Middle frontal gyrus (tissue), 1 donor: ENCODE measurements at regions not wholly inside any gene's neighbourhood (a gene's known extent, or its start where the extent isn't known, plus 50 kb on each side); places are given as distances from the start of the nearest gene placed in this dataset.
A peak's percentile ranks its signal among the peaks of the same experiment; 100 is the strongest.

Source experiments
- DNase-seq: peaks from one replicate; pipeline ENCODE4 v3.0.0-alpha.2; 2015; ENCODE audit warnings: low spot score; ENCODE audit errors: extremely low spot score

DNA sequence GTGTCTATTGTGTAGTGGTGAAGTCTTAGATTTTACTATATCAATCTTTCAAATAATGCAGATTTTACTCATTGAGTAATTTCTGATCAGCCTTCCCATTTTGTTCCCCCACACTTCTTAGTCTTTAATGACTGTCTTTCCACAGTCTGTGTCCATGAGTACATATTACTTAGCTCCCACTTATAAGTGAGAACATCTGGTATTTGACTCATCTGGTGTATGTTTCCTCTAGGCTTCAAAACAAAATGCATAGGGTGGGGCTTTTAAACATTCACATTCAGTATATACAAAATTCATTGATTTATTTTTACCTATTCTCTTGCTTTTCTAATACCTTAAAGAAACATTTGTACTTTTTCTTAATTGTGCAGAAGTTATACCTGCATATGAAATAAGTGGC lies 513.0 kb downstream of the MTRR start:
- no peak for DNase-seq

DNA sequence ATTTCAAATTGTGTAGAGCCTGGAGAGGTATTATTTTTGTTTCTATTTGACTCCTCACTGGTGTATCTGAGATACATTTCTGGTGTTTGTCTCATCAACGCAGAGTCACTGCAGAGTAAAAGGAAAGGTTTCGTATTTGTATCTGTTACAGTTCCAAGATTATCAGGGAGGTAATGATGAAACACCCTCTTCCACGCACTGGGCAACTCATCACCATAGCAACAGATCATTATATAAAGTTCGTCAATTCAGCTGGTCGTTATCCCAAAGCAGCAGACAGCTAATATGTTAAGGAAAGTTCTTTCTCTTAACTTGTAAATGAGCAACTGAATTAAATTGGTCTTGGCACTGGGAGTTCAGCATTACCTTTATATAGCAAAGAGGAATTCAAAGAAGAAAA lies 513.5 kb downstream of the MTRR start:
- DNase-seq: no peak

DNA sequence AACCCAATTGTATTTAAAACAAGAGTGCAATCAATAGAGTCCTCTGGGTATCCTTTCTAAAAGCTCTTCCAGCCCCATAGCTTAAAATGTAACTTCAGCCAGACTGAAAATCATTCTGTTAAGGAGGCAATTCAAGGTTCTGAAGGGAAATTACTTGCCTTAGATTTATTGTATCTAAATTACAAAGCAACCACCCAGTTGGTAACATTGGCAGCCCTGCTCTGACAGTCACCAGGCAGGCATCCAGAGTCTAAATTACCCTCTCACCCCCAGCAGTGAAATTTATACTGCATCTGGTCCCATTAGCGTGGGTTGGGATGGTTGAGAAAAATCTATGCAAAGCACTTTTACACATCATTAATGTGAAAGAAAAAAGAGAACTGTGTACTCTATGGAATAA lies 514.7 kb downstream of the MTRR start:
- DNase-seq: no peak

DNA sequence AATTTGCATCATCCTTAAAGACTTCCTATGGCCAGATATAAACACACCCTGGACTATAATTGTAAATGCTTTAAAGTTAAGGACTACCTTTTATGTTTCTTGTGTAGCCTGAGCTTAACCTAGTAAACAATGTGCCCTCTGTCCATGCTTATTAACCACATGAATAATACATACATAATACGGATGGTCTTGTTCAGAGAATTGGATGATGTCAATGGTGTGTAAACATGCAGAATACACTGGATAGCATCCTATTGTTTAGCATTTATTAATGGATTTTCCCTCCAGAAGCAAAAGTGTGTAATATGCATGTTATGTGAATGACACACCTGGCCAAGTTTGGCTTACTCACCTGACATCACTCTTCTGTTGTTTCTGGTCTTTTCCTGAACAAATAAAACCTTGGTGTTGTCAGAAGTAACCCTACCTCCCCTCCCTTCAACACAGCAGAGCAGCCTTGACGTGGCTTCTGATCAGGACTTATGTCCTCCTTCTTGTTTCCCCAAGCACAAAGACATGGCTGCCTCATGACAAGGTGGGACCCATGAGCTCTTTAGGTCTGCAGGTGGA lies 517.9 kb downstream of the MTRR start:
- no peak for DNase-seq

DNA sequence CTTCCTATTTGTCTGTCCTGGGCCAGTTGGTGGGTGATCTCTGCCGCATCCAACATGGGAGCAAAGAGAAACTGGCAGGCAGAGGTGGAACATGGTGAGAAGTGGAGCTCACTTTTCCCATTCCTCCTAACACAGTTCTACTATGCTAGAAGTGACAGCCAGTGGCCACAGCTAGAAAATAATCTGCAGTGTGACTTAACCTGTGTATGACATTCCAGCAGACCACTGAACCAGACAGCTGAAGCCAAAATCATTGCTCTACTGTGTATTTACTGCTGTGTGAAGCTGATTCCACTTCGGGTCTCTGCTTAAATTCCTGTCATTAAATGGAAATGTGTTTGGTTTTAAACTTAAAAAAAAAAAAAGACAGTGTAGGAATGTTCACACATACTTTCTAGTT lies 523.0 kb downstream of the MTRR start:
- no peak for DNase-seq

DNA sequence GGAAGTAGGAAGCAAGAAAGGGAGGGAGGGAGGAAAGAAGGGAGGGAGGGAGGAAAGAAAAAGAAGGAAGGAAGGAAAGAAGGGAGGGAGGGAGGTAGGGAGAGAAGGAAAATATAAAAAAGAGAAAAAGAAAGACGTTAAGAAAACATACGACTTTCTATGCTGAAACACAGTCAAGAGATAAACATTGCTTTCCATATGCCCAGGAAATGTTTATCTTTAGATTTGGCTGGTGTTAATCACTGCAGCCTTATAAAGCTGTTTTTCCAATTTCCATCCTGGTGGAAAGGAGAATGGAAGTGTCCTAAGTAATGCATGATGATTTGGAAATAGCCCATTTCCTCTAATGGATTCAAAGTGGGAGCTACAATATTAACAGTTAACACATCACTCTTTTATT lies 524.3 kb downstream of the MTRR start:
- no peak for DNase-seq

DNA sequence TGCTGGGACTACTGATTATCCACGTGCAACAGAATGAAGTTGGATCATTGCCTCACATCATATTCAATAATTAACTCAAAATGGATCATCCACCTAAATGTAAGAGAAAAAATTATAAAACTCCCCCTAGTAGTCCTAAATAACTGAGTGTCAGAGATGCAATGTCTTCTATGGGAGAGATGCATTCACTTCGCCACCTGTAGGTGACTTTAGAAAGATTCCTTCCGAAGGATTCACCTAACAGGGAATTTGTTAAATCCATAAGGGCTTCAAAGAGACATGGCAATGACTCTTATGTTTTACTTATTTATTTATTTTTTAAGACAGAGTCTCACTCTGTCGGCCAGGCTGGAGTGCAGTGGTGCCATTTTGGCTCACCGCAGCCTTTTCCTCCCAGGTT lies 526.0 kb downstream of the MTRR start:
- DNase-seq: no peak

DNA sequence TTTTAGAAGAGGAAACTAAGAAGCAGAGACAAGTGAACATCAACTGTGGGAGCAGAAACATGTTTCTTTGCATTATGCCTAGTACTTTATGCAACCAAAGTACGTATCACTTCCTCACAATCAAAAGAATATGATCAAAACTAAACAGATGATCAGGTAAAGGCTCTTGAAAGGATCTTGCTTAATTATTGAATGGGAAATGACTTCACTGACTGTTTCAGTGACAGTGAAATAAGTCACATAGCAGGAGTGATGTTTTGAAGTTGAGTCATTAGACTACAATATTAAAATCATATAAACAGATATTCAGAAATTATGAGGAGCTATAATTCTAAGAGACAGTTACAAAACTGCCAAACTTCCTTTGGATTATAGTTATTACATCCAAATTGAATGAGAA lies 527.3 kb downstream of the MTRR start:
- DNase-seq: no peak

DNA sequence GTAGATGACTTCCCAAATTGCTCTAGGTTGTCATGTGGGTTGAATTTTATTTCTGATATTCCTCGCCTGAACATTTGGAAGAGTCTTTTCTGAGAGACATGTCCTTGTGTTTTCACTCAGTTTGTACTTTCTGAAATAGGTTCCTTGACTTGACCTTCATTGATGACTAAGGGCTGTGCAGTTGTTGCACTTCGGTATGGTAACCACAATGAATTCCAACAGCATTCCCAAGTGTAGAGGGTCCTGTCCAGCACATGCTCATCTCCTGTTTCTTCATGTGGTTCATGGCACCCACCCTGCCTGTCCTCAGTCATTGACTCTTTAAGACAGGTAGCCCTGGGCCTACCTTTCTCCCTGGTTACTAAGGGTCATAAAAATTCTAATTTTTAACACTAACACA lies 527.8 kb downstream of the MTRR start:
- no peak for DNase-seq

DNA sequence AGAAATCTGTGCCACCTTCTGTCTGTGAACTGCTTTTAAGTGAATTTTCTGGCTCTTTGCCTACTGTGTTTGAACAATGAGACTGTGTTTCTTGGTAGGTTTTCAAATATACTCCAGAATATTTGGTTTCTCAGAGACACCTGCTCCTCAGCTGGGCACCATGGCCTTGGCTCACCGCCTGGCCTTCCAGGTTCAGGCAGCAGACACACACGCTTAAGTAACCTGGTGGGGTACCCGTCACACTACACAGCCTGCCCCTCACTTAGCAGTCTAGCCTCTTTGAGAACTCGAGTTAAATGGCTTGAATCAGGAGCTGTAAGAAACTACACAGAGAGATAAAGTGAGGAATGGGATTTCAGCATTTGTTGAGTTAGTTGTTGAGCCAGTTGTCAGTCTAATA lies 530.5 kb downstream of the MTRR start:
- no peak for DNase-seq

DNA sequence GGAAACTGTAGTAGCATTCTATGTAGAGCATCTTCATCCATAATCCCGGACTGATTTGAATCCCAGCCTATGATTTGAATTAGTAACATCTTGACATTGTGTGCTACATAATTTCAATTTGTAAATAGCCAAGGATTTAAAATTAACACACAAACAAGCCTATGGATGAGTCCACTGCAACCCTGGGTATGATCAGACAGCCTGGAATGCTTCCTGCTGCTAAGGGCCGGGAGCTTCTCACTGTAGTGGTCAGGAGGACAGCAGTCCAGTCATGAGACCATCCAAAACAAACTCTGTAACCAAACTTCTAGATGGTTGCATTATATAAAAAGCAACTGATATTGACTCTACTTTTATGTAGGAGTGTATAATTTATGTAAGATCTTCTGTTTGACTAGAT lies 539.3 kb downstream of the MTRR start:
- no peak for DNase-seq

DNA sequence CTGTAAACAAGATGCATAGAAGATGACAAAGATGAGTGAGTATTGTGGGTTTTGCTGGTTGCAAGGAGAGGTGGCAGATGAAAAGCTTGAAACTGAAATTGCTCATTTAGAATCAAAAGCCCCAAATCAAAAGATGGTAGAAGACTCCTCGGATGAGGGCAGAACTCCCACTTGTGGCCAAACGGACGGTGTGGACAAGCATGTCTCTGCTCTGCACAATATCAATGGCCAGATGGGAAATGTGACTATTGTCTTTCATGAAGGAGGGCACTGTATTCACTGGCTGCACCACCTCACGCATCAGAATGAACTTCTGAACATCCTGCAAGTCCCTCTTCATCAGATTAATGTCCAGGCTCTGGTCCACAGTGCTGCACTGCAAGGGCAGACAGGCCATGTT lies 541.7 kb downstream of the MTRR start:
- DNase-seq: no peak

DNA sequence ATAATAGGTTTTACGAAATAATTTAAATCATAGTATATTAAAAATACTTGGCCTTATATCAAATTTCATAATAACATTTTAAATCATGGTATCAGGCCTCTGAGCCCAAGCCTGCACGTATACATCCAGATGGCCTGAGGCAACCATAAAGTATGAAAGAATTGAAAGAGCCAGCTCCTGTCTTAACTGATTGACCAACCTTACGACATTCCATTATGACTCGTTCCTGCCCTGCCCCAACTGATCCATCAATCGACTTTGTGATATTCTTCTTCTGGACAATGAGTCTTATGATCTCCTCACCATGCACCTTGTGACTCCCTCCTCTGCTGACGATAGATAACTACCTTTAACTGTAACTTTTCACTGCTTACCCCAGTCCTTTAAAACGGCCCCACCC lies 545.0 kb downstream of the MTRR start:
- no peak for DNase-seq

DNA sequence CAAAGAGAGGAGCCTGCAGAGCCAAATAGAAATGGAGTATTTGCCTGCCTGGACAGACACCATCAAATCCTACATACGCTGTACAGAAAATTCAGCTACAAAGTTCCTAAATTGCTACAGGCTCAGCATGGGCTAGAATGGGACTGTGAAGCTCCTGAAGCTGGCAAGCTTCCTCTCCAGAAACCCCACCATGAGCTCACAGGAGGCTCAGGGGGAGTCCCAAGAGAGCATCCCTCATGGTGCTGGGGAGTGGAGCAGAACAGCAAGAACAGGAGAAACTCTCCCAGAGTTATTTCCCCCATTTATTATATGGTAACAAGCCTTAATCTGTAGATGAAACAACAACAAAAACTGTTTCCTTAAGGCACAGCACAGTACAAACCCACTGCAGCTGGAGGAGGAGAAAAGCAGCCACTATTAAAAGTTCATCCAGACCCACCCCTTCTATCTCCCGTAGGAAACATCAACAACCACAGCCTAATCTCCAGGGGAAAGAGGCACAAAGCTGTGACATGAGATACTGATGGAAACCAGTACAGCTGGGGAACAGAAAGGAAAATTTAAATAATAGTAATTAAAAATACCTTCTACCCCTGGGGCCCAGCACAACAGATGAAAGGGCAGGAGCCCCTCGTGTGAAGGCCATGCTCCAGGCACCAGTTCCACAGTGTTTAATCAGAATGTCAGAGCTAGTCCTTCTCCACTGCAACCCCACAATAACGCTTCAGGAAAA lies 548.5 kb downstream of the MTRR start:
- DNase-seq: no peak

DNA sequence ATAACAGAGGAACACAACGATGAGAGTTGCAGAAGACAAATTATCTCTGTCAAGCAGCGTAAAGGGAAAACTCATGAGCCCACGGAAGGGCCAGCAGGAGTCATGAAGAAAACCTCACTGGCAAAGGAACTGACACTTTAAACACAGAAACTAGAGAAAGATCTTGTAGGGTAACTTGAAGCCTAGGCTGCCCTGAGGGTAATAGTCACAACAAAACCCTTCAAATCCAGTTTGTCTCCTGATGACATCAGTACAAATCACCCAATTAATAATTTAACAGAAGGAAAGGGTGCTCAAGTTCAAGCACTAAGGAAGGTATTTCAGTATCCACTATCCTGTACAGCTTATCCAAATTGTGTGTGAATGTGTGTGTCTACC lies 549.1 kb downstream of the MTRR start:
- DNase-seq: no peak

DNA sequence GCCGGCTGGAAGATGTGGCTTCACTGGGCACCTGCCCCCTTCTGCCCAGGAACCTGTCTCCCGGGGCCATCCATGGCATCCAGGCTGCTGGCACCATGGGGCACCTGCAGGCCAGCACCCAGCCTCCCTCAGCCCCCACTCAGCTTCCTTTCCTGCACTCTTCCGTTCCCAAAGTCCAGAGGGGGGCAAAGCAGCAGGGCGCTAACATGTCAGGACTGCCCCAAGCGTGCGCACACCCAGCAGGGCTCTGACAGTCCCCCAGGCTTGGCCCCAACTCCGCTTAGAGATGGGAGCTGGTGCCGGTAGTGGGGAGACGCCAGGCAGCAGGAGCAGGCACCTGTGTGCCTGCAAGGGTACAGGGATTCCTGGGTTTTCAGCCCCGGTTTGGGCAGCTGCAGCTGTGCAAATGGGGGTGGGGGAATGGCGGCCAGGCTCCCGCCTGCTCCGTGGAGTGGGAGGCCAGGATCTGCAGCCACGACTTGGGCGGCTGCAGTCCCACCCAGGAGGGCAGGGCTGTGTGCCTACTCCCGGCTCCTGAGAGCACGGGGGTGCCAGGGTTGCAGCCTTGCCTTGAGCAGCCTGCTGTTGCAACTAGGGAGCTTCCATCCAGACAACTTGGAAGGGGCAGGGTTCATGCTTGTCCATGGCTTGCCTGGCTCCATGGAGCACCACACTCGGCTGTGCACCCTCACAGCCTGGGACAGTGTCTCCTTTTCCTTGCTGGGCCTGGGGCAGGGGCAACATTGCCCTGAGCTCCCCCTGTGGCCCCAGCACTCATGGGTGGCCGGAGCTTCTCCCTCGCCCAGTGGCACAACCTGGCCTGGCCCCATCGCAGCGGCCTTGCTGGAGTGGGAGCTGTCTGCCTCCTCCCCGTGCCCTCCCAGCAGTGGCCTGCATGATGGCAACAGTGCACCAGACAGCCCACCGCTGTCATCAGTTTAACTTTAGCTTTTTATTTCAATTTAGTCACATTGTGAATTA lies 561.1 kb downstream of the MTRR start:
- DNase-seq: no peak

DNA sequence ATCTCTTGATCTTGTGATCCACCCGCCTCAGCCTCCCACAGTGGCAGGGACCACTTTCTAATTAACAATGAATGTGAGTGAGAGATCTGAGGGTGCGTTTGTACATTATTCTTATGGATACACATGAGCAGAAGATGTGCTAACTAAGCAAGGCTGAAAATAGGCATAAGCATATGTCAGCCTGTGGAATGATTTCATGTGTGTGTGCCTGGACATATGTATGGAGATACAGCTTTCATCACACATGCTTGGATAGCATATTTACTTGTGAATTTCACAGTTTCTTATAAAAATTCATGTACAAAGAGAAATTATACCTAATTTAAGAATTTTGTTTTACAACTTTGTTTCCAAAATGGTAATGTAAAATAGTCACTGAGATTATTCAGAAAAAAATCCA lies 565.6 kb downstream of the MTRR start:
- DNase-seq: no peak

DNA sequence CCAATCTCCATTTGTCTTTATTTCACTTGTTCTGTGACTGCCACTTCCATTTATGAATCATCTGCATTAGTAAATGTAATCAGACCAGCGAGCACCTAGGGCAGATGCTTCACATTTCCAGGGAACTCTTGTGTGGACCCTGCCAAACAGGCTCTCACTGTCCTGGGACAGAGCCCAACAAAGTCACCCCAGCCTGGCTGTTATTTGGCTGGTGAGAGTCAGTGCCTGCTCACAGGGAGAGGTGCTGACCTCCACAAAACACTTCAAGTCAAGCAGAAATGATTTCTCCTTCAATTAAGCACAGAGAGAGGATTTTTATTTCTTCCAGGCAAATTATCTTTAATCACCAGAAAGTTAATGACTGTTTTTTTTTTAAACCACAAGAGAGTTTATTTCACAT lies 568.0 kb downstream of the MTRR start:
- no peak for DNase-seq

DNA sequence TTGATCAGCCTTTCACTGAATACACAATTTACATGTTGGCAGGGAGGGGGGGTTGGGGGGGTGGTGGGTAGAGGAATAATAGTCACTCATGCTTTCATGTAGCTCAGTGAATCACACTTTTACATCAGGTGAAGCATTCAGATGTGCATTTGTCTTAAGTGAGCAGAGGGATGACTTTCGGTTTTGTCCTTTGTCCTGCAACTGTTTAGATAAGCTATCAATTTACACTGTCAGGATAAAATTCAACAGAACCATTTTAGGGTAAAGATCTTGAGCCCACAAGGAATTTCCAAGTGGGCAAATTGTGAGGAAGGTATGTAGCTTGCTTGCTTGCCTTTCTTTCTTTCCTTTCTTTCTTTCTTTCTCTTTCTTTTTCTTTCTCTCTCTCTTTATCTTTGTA lies 576.2 kb downstream of the MTRR start:
- no peak for DNase-seq

DNA sequence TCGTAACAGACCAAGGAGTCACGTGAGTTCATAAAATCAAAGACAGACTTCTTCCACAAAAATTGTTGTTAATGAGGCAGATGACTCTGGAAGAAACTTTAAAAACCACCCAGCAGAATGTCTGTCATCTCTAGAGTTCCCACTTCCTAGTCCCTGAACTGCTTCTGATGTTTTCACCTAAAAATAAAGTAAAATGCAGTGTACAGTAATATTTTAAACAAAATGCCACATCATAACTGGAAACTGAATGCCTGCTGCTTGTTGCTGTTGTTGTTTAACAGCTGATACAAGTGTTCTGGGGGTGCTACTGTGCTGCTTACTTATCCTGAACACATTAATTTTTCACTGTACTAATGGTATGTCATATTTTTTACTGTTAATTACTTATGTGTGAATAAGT lies 577.2 kb downstream of the MTRR start:
- DNase-seq: no peak

DNA sequence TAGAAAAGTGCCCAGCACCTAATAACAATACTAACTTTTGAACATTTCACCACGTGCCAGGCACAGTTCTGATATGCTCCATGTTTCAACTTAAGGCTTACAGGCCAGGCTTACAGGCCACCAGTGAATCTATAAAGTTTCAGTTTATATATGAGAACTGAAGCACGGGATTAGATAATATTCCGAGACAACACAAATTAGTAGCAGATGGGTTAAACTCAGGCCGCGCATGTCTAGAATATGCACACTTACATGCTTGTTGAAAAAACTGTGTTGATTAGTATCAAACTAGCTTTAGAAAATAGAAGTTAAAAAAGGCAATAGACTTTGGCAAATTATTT lies 587.9 kb downstream of the MTRR start:
- DNase-seq: no peak

DNA sequence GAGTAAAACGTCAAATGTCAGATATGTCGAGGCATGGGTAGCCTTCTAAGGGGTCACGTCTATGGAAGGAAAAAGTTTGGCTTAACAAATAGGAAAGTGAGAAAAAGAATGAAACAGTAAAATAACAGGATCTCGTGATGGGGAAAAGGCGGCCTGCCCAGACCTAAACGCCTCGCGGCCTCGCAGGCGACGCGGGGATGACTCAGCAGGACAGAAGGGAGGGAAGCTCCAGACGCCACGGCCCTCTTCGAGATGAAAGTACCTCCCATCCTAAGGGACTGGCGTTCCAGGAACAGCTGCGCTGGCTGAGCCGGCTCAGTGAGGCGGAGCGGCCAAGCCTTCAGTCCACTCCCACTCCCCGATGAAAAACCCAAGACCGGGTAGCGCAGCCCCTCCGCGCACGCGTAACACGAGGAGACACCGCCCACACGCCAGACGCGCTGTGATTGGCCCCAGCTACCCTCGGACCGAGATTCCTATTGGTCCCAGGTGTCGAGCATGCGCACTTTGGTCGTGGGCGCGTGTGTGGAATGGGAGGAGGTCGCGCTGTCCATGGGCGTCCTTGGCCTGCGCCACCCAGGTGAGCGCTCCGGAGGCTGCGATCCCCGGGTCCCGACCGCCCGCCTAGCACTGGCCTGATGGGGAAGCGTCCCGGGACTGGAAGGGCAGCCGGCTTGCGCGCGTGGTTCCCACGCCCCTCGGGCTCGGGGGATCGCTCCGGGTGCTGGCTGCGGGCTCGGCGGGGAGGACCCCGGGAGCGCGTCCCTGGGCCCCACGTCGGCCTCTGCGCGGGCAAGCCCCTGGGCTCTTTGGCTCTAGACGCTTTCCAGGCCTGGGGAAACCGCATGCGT lies 588.5 kb downstream of the MTRR start:
- peak; percentile 88 for DNase-seq
